Hepatocyte (in vitro differentiated cells): ENCODE measurements at regions not wholly inside any gene's neighbourhood (a gene's known extent, or its start where the extent isn't known, plus 50 kb on each side); places are given as distances from the start of the nearest gene placed in this dataset.

Source experiments
- EZH2phosphoT487 ChIP-seq: fragments of 200-600 bp; sonication (generic); IDR thresholded peaks from one replicate; pipeline ENCODE4 v1.6.1; 2018; ENCODE audit warnings: antibody characterized with exemption, mild to moderate bottlenecking, low read depth, moderate library complexity; ENCODE audit not compliant: unreplicated experiment, severe bottlenecking
- TF ChIP-seq, protein P1 (sequence below): fragments of 200-600 bp; sonication (generic); IDR thresholded peaks from 2 replicates; pipeline ENCODE4 v1.5.1; 2016; ENCODE audit warnings: antibody characterized with exemption, mild to moderate bottlenecking; ENCODE audit not compliant: poor library complexity

DNA sequence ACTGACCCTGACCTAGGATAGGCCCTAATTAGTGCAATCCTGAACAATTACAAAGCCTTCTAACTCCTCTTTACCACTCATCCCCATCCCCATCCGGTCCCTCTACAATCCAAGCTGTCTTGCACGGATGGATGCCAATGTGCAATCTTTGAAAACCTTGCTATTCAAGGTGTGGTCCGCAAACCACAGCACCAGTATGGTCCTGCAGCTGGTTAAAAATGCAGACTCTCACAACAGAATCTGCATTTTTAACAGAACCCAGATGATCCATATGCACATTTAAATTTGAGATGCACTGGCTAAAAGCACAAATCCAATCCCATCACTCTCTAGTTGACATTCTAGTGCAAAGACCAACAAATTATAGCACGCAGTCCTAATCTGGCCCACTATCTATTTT lies 230.6 kb upstream of the KRR1 start:
- TF ChIP-seq EZH2phosphoT487, result no peak
- TF ChIP-seq, protein P1, sequence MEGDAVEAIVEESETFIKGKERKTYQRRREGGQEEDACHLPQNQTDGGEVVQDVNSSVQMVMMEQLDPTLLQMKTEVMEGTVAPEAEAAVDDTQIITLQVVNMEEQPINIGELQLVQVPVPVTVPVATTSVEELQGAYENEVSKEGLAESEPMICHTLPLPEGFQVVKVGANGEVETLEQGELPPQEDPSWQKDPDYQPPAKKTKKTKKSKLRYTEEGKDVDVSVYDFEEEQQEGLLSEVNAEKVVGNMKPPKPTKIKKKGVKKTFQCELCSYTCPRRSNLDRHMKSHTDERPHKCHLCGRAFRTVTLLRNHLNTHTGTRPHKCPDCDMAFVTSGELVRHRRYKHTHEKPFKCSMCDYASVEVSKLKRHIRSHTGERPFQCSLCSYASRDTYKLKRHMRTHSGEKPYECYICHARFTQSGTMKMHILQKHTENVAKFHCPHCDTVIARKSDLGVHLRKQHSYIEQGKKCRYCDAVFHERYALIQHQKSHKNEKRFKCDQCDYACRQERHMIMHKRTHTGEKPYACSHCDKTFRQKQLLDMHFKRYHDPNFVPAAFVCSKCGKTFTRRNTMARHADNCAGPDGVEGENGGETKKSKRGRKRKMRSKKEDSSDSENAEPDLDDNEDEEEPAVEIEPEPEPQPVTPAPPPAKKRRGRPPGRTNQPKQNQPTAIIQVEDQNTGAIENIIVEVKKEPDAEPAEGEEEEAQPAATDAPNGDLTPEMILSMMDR, result no peak
